DOHH2 (cell line): ENCODE measurements at regions not wholly inside any gene's neighbourhood (a gene's known extent, or its start where the extent isn't known, plus 50 kb on each side); places are given as distances from the start of the nearest gene placed in this dataset.

Experiments used
- CTCF ChIP-seq: fragments of 200-600 bp; sonication (generic); IDR thresholded peaks from one replicate; pipeline ENCODE4 v1.5.1; 2014; ENCODE audit warnings: antibody characterized with exemption, mild to moderate bottlenecking, low read depth, low read length; ENCODE audit not compliant: poor library complexity, severe bottlenecking
- EZH2phosphoT487 ChIP-seq: fragments of 200-600 bp; sonication (generic); IDR thresholded peaks from 2 replicates; pipeline ENCODE4 v1.6.1; 2017; ENCODE audit warnings: borderline replicate concordance, mild to moderate bottlenecking, antibody characterized with exemption, low read length, moderate library complexity, mixed read lengths

GRCh38 chr4:161252520-161253141, 911.2 kb downstream of the FSTL5 start:
- TF ChIP-seq CTCF (peak; percentile 67), EZH2phosphoT487 (no peak)
